Esophagus (tissue), 2 donors: ENCODE measurements at regions not wholly inside any gene's neighbourhood (a gene's known extent, or its start where the extent isn't known, plus 50 kb on each side); places are given as distances from the start of the nearest gene placed in this dataset.

ENCODE experiments used
- H3K27ac ChIP-seq, 2 donors: one replicate each; pipeline ENCODE4 v1.5.1; 2013; ENCODE audit warnings: low read depth in 2 of 2, mild to moderate bottlenecking in 2 of 2, inconsistent platforms in 1 of 2, low read length in 1 of 2, moderate library complexity in 1 of 2
- H3K27me3 ChIP-seq, 2 donors: one replicate each; pipeline ENCODE4 v1.6.1; 2013; ENCODE audit warnings: low read length in 2 of 2, control low read depth in 1 of 2, mild to moderate bottlenecking in 1 of 2; ENCODE audit not compliant: insufficient read depth in 2 of 2, control insufficient read depth in 1 of 2
- H3K36me3 ChIP-seq, 2 donors: one replicate each; pipeline ENCODE4 v1.6.1; 2013; ENCODE audit warnings: low read length in 1 of 2; ENCODE audit not compliant: control insufficient read depth in 2 of 2, insufficient read depth in 2 of 2
- H3K4me1 ChIP-seq, 2 donors: one replicate each; pipeline ENCODE4 v1.6.1; 2013; ENCODE audit warnings: low read length in 1 of 2; ENCODE audit not compliant: control insufficient read depth in 2 of 2, insufficient read depth in 2 of 2
- H3K4me3 ChIP-seq, 2 donors: one replicate each; pipeline ENCODE4 v1.5.1; 2013; ENCODE audit warnings: low read length in 2 of 2, mild to moderate bottlenecking in 2 of 2, low read depth in 1 of 2, moderate library complexity in 1 of 2
- H3K9me3 ChIP-seq, 2 donors: one replicate each; pipeline ENCODE4 v1.6.1; 2013; ENCODE audit warnings: mild to moderate bottlenecking in 2 of 2, low read depth in 1 of 2, low read length in 1 of 2, moderate library complexity in 1 of 2; ENCODE audit not compliant: control insufficient read depth in 2 of 2, insufficient read depth in 1 of 2
- WGBS, 2 donors: extraction: QIAGEN DNeasy Blood & Tissue Kit; methylation state at CpG; one replicate each; pipeline ENCODE4 v1.1.7; 2013; 5-methylcytosine and 5-hydroxymethylcytosine counted together
- donor health status: healthy with polysubstance abuse.
- donor health status: Bipolar disorder and iron deficiency.

- Histone ChIP-seq H3K9me3 (peaks cover 0 to 2% of the 10 kb centered on the region in 2 donors), H3K27ac (no peak overlapping the region), H3K4me3 (no peak overlapping the region), H3K36me3 (no peaks in the 10 kb centered on the region), H3K4me1 (no peaks in the 10 kb centered on the region), H3K27me3 (no peaks in the 10 kb centered on the region)
- 66 to 82% methylated on average over 9 of the region's 9 CpGs for WGBS, 2 donors
Measured at GRCh38 chr16:85998171-85998867, 99.4 kb downstream of the IRF8 start.

GRCh38 chr16:85998868-85999729 lies 100.1 kb downstream of the IRF8 start:
- H3K4me3 ChIP-seq, result no peak overlapping the region
- H3K36me3 ChIP-seq, result no peaks in the 10 kb centered on the region
- 51 to 77% methylated on average over 8 of the region's 8 CpGs for WGBS, 2 donors
- H3K27ac ChIP-seq, result no peak overlapping the region
- no peaks in the 10 kb centered on the region for H3K4me1 ChIP-seq
- H3K9me3 ChIP-seq, result peaks cover 0 to 2% of the 10 kb centered on the region in 2 donors
- H3K27me3 ChIP-seq, result no peaks in the 10 kb centered on the region

- Histone ChIP-seq H3K4me3 (no peak overlapping the region), H3K36me3 (no peaks in the 10 kb centered on the region), H3K9me3 (peaks cover 0 to 2% of the 10 kb centered on the region in 2 donors), H3K27me3 (no peaks in the 10 kb centered on the region), H3K4me1 (no peaks in the 10 kb centered on the region), H3K27ac (no peak overlapping the region)
- 94 to 98% methylated on average over 4 of the region's 4 CpGs for WGBS, 2 donors
Measured at GRCh38 chr16:85999778-86000177, 100.8 kb downstream of the IRF8 start.

GRCh38 chr16:86002178-86002900 lies 103.4 kb downstream of the IRF8 start:
- H3K27me3 ChIP-seq, result no peaks in the 10 kb centered on the region
- no peak overlapping the region for H3K4me3 ChIP-seq
- H3K4me1 ChIP-seq, result no peaks in the 10 kb centered on the region
- H3K27ac ChIP-seq, result no peak overlapping the region
- H3K36me3 ChIP-seq, result no peaks in the 10 kb centered on the region
- H3K9me3 ChIP-seq, result no peaks in the 10 kb centered on the region
- 81 to 82% methylated on average over 6 of the region's 6 CpGs for WGBS, 2 donors

GRCh38 chr16:86007524-86007923 lies 108.6 kb downstream of the IRF8 start:
- Histone ChIP-seq H3K9me3 (no peaks in the 10 kb centered on the region), H3K27ac (no peak overlapping the region), H3K4me3 (no peak overlapping the region), H3K4me1 (no peaks in the 10 kb centered on the region), H3K36me3 (no peaks in the 10 kb centered on the region), H3K27me3 (no peaks in the 10 kb centered on the region)
- WGBS, 2 donors, result 72 to 73% methylated on average over 3 of the region's 3 CpGs

- Histone ChIP-seq H3K27ac (no peak overlapping the region), H3K27me3 (no peaks in the 10 kb centered on the region), H3K9me3 (no peaks in the 10 kb centered on the region), H3K4me1 (no peaks in the 10 kb centered on the region), H3K36me3 (no peaks in the 10 kb centered on the region), H3K4me3 (no peak overlapping the region)
- WGBS, 2 donors, result 73 to 74% methylated on average over 6 of the region's 6 CpGs
Measured at GRCh38 chr16:86010680-86011141, 111.7 kb downstream of the IRF8 start.

- H3K4me3 ChIP-seq, result no peak overlapping the region
Measured at GRCh38 chr16:86011532-86011931, 112.6 kb downstream of the IRF8 start.

GRCh38 chr16:86012221-86012620 lies 113.3 kb downstream of the IRF8 start:
- Histone ChIP-seq H3K4me1 (no peaks in the 10 kb centered on the region), H3K4me3 (no peak overlapping the region), H3K36me3 (no peaks in the 10 kb centered on the region), H3K27me3 (no peaks in the 10 kb centered on the region), H3K9me3 (no peaks in the 10 kb centered on the region), H3K27ac (no peak overlapping the region)
- WGBS, 2 donors, result 69 to 77% methylated on average over 5 of the region's 5 CpGs

More at GRCh38 chr16:86011532-86011931, 112.6 kb downstream of the IRF8 start:
- H3K27ac ChIP-seq, result no peak overlapping the region
- H3K36me3 ChIP-seq, result no peaks in the 10 kb centered on the region
- no peaks in the 10 kb centered on the region for H3K27me3 ChIP-seq
- H3K9me3 ChIP-seq, result no peaks in the 10 kb centered on the region
- no peaks in the 10 kb centered on the region for H3K4me1 ChIP-seq
- 71 to 74% methylated on average over 5 of the region's 5 CpGs for WGBS, 2 donors

GRCh38 chr16:86013867-86014266 lies 114.9 kb downstream of the IRF8 start:
- H3K4me3 ChIP-seq, result no peak overlapping the region
- H3K4me1 ChIP-seq, result no peaks in the 10 kb centered on the region
- WGBS, 2 donors, result 93% methylated on average over 2 of the region's 2 CpGs
- no peaks in the 10 kb centered on the region for H3K27me3 ChIP-seq
- no peak overlapping the region for H3K27ac ChIP-seq
- H3K9me3 ChIP-seq, result no peaks in the 10 kb centered on the region
- no peaks in the 10 kb centered on the region for H3K36me3 ChIP-seq
